Heart left ventricle (tissue), 16 donors: ENCODE measurements at regions not wholly inside any gene's neighbourhood (a gene's known extent, or its start where the extent isn't known, plus 50 kb on each side); places are given as distances from the start of the nearest gene placed in this dataset.

ENCODE experiments used
- ATAC-seq, 4 donors: fragments of 200-7000 bp; cut with Tn5 transposase; one replicate each; pipeline ENCODE4 v1.9.1; 2020 to 2022; ENCODE audit warnings: moderate library complexity in 4 of 4, mild to moderate bottlenecking in 3 of 4, moderate number of reproducible peaks in 1 of 4
- DNase-seq, 5 donors: peaks; one replicate each; pipeline ENCODE4 v3.0.0-alpha.2; 2020
- H3K27ac ChIP-seq, 12 donors: fragments of 200-600 bp; sonication (generic) in 4 of 12; one replicate each; pipeline versions ENCODE4 v1.5.0 to v1.8.0; 2016 to 2022; ENCODE audit warnings: mild to moderate bottlenecking in 2 of 12
- H3K27me3 ChIP-seq, 9 donors: fragments of 200-600 bp; sonication (generic) in 2 of 9; one replicate each; pipeline versions ENCODE4 v1.5.1 to v1.8.0; 2016 to 2022; ENCODE audit warnings: mild to moderate bottlenecking in 3 of 9
- H3K36me3 ChIP-seq, 9 donors: fragments of 200-600 bp; sonication (generic) in 2 of 9; one replicate each; pipeline versions ENCODE4 v1.5.0 to v1.8.0; 2018 to 2022; ENCODE audit warnings: mild to moderate bottlenecking in 2 of 9
- H3K4me1 ChIP-seq, 12 donors: fragments of 200-600 bp; sonication (generic) in 4 of 12; one replicate each; pipeline versions ENCODE4 v1.5.0 to v1.8.0; 2016 to 2022; ENCODE audit warnings: mild to moderate bottlenecking in 3 of 12
- H3K4me3 ChIP-seq, 12 donors: fragments of 200-600 bp; sonication (generic) in 4 of 12; one replicate each; pipeline versions ENCODE4 v1.5.0 to v1.8.0; 2017 to 2022; ENCODE audit warnings: mild to moderate bottlenecking in 9 of 12, moderate library complexity in 4 of 12
- H3K9me3 ChIP-seq, 12 donors: fragments of 200-600 bp; sonication (generic) in 4 of 12; one replicate each; pipeline versions ENCODE4 v1.5.0 to v1.8.0; 2016 to 2022; ENCODE audit warnings: mild to moderate bottlenecking in 1 of 12
- POLR2A ChIP-seq, 2 donors: fragments of 450-650 bp; IDR thresholded peaks; one replicate each; pipeline ENCODE4 v1.6.1; 2017; ENCODE audit warnings: antibody characterized with exemption in 2 of 2, mild to moderate bottlenecking in 2 of 2, moderate library complexity in 2 of 2
- WGBS, 4 donors: extraction: QIAGEN DNeasy Blood & Tissue Kit in 2 of 4; methylation state at CpG; one replicate each; pipeline versions ENCODE4 v1.1.5 to v1.1.7; 2013 to 2018; 5-methylcytosine and 5-hydroxymethylcytosine counted together
- intact Hi-C, 10 donors: fragments of 100-400 bp; cut with DNase I; formaldehyde crosslinking; loops; one replicate each; pipeline versions ENCODE4 v1.11.1 to v1.14.2; 2022
- TF ChIP-seq, protein P1 (sequence below), 12 donors: fragments of 200-600 bp; sonication (generic) in 4 of 12; IDR thresholded peaks; one replicate each; pipeline versions ENCODE4 v1.5.0 to v1.8.0; 2018 to 2022; ENCODE audit warnings: antibody characterized with exemption in 12 of 12, mild to moderate bottlenecking in 5 of 12
- donor health status: ischemic (EF 13 %, LVEDD 7.1; RV severe dilation, severe dysfunction).
- donor health status: healthy with polysubstance abuse.
- donor health status: DM: no; HTN: yes; CAD: no.
- donor health status: DM: no; HTN: no; CAD: no.
- donor health status: ischemic (EF 25% LVEDD 6.9; RV normal size, moderate dysfunction).
- donor health status: ischemic (EF 25% LVEDD 5.7; RV mildly dilated, moderate dysfunction).
- donor health status: healthy.
- donor health status: DM: yes; HTN: yes; CAD: no.
- donor health status: ischemic (EF 35%, LVEDD 5.7; RV mildly dilated, moderate dysfunction).
- donor health status: nonischemic (EF 11% LVEDD 7.7; RV severe dilation, severe dysfunction).
- donor health status: DM: yes; HTN: yes; CAD: no.
- donor health status: PGD.
- donor health status: ischemic (EF 29% LVEDD 5.4; RV normal size, mild dysfunction).
- donor health status: nonischemic (EF 23%, LVEDD 6.1; RV moderate dilation, normal function).

DNA sequence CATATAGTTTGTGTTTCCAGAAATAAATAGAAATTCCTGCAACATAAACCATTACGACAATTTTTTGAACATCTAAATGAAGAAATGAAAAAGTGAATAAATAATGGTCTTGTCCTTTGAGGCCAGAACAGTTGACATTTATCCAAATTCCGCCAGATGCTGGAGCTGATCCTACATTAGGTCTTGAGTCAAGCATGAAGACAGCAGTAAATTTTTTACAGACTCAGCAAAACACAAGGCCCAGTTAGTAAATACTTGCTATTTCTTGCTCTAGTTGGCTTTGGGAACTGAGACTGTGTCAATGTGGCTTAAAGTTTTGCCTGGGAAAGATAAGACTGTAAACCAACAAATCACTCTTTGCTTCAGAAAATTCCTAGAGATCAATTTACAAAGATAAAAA, 540.1 kb upstream of the RGS18 start:
- DNase-seq (no peak), ATAC-seq (no peak)
- TF ChIP-seq, protein P1, sequence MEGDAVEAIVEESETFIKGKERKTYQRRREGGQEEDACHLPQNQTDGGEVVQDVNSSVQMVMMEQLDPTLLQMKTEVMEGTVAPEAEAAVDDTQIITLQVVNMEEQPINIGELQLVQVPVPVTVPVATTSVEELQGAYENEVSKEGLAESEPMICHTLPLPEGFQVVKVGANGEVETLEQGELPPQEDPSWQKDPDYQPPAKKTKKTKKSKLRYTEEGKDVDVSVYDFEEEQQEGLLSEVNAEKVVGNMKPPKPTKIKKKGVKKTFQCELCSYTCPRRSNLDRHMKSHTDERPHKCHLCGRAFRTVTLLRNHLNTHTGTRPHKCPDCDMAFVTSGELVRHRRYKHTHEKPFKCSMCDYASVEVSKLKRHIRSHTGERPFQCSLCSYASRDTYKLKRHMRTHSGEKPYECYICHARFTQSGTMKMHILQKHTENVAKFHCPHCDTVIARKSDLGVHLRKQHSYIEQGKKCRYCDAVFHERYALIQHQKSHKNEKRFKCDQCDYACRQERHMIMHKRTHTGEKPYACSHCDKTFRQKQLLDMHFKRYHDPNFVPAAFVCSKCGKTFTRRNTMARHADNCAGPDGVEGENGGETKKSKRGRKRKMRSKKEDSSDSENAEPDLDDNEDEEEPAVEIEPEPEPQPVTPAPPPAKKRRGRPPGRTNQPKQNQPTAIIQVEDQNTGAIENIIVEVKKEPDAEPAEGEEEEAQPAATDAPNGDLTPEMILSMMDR (IDR thresholded peaks at IDR 0.05): no peak
- no peak for TF ChIP-seq POLR2A (IDR thresholded peaks at IDR 0.05)
- Histone ChIP-seq H3K36me3 (no peaks in the 10 kb centered on the region), H3K27ac (no peak overlapping the region), H3K4me3 (no peak overlapping the region), H3K9me3 (peaks cover 0 to 6% (median 0%) of the 10 kb centered on the region in 12 donors), H3K27me3 (no peaks in the 10 kb centered on the region), H3K4me1 (no peaks in the 10 kb centered on the region)
- intact Hi-C loops: no loop called here
- WGBS, 4 donors: 64 to 76% (median 75%) methylated on average over 2 of the region's 2 CpGs

DNA sequence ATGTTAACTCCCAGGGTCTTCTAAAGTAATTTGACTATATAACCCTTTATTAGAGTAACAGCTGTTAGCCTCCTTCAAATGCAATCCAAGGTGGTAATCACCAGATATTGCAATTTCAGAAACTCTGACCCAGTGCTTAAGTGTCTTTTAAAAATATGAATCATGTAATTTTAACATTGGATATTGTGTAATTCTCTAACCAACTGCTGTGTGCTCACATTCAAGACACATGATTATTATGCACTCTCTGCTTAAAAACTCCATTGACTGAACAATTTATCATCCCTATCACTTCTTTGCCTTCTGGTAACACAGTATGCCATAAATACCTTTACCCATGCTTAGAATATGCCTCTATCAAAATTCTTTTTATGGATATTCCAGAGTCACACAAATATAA, 537.4 kb upstream of the RGS18 start:
- Histone ChIP-seq H3K27ac (no peak overlapping the region), H3K27me3 (no peaks in the 10 kb centered on the region), H3K36me3 (no peaks in the 10 kb centered on the region), H3K4me3 (no peak overlapping the region), H3K4me1 (no peaks in the 10 kb centered on the region), H3K9me3 (peaks cover 0 to 12% (median 0%) of the 10 kb centered on the region in 12 donors)
- intact Hi-C loops: no loop called here
- TF ChIP-seq, protein P1 (IDR thresholded peaks at IDR 0.05): no peak
- TF ChIP-seq POLR2A (IDR thresholded peaks at IDR 0.05): no peak
- DNase-seq (no peak), ATAC-seq (no peak)

DNA sequence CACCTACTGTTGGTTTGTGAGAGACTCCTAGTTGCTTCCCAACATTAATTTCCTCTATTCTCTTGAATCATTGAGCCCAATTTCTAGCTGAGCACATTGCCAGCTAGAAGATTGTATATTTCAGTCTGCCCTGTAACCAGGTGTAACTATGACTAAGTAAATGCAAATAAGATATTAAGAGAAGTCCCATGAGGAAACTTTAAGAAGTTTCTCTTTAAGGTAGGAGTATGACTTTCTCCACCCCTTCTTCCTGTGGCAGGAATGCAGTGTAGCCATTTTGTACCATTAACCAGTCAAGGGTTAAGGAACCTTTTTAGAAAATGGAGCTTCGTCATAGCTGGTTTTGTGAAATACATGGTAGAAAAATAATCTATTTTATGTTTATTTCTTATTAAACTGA, 534.2 kb upstream of the RGS18 start:
- 87 to 95% (median 93%) methylated on average over 1 of the region's 1 CpG for WGBS, 4 donors

DNA sequence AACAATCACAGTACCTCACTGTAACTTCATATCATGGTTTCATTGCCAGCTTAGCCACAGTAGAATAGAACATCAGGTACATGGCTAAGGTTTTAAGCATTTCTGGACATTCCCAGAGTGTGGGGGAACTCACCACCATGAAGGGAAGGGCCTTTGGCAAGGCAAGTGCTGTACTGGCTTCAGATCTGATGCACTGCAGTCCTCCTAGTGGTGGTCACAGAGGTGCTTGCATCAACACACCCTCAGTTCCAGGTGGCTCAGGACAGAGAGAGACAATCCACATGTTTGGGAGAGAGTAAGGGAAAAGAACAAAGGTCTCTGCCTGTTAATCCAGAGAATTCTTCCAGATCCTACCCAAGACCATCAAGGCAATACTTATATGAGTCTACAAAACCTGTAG, 528.4 kb upstream of the RGS18 start:
- H3K27ac ChIP-seq: no peak overlapping the region
- H3K9me3 ChIP-seq: peaks cover 0 to 16% (median 0%) of the 10 kb centered on the region in 12 donors
- ATAC-seq (no peak), DNase-seq (no peak)
- intact Hi-C loops: no loop called here
- H3K36me3 ChIP-seq: no peaks in the 10 kb centered on the region
- TF ChIP-seq POLR2A (IDR thresholded peaks at IDR 0.05): no peak
- TF ChIP-seq, protein P1 (IDR thresholded peaks at IDR 0.05): no peak
- H3K27me3 ChIP-seq: no peaks in the 10 kb centered on the region
- H3K4me1 ChIP-seq: no peaks in the 10 kb centered on the region
- H3K4me3 ChIP-seq: no peak overlapping the region

More for the DNA sequence above, 534.2 kb upstream of the RGS18 start:
- Histone ChIP-seq H3K4me1 (no peaks in the 10 kb centered on the region), H3K27me3 (no peaks in the 10 kb centered on the region), H3K9me3 (peaks cover 0 to 12% (median 0%) of the 10 kb centered on the region in 12 donors), H3K27ac (no peak overlapping the region), H3K4me3 (no peak overlapping the region), H3K36me3 (no peaks in the 10 kb centered on the region)
- ATAC-seq (no peak), DNase-seq (no peak)
- TF ChIP-seq POLR2A (IDR thresholded peaks at IDR 0.05): no peak
- TF ChIP-seq, protein P1 (IDR thresholded peaks at IDR 0.05): no peak
- intact Hi-C loops: no loop called here
